GM19099 (cell line): ENCODE measurements at regions not wholly inside any gene's neighbourhood (a gene's known extent, or its start where the extent isn't known, plus 50 kb on each side); places are given as distances from the start of the nearest gene placed in this dataset.

Experiments used
- POLR2A ChIP-seq: IDR thresholded peaks from 3 replicates; pipeline ENCODE4 v1.6.1; 2011; ENCODE audit warnings: low read depth; ENCODE audit not compliant: insufficient read length; ENCODE audit errors: extremely low read depth

- TF ChIP-seq POLR2A, result no peak
These were observed 88.3 kb upstream of the VPREB1 start for GRCh38 chr22:22156348-22156715.

- TF ChIP-seq POLR2A, result no peak
These were observed 89.0 kb upstream of the VPREB1 start for GRCh38 chr22:22155607-22156006.

DNA sequence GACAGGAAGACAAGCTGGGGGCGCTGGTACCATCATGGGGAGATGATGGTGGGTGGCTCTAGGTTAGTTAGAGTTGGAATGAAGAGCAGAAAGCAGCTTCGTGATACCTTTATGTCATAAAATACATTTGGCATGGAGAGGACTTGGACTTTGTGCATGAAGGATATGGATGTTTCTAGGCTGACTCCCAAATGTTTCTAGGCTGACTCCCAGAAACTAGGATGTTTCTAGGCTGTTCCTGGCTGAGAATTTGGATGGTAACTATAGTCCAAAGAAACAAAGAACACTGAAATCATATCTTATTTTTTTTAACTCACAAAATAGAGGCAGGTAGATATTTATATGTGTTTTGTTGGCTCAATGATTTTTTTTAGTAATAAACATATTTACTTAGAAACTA lies 89.4 kb upstream of the VPREB1 start:
- no peak for TF ChIP-seq POLR2A

- no peak for TF ChIP-seq POLR2A
These were observed 90.5 kb upstream of the VPREB1 start for GRCh38 chr22:22154040-22154439.

DNA sequence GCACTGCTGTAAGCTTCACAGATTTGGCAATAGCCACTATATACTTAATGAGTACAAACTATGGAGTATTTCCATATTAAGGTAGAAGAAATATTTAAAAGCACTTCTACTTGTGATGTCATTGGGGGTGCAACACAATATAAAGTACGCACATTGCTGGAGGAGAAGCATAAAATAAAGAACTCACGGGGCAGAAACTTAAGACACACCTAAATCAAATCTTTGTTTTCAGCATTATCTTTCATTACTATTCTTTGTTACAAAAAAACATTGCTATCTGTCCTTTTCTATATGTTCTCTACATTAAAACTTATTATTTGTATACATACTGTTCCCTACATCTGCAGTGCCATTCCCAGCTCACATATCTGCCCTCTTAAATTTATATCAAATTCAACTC lies 93.3 kb upstream of the VPREB1 start:
- TF ChIP-seq POLR2A, result no peak

GRCh38 chr22:22150457-22150856 lies 94.1 kb upstream of the VPREB1 start:
- no peak for TF ChIP-seq POLR2A

DNA sequence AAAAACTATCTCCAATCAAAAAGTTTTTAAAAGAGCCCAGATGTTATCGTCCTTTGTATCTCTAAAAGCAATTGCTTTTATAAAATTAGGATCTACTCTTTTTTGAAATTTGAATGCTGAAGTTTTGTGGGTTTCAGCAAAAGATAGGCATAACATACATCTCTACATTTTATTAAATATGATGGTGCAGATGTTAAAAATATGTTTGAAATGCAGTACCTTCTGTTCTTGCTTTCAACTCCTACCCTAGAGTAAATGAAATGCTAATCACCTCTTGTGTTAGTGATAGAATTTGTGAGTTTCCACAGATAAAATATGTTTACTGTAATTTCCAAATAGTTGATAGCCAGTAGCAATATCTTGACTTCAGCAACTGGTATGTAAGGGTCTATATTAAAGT lies 95.7 kb upstream of the VPREB1 start:
- no peak for TF ChIP-seq POLR2A

DNA sequence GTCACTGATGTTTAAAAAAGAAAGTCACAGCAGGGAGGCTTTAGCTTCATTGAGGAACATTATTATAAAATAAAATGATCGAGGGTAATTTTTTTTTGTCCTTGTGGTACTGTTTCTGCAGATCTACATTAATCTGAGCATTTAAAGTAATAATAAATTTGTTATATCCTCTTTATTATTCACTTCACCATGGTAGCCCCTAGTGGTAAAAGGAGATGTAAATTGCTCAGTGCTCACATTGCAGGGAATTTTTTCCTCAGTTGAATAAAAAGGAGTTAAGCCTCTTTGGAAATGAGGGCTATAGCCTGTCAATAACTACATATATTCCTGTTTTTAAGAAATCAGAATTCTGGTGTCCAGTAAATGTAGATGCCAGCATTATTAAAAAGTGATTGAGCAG lies 99.7 kb upstream of the VPREB1 start:
- TF ChIP-seq POLR2A, result no peak

DNA sequence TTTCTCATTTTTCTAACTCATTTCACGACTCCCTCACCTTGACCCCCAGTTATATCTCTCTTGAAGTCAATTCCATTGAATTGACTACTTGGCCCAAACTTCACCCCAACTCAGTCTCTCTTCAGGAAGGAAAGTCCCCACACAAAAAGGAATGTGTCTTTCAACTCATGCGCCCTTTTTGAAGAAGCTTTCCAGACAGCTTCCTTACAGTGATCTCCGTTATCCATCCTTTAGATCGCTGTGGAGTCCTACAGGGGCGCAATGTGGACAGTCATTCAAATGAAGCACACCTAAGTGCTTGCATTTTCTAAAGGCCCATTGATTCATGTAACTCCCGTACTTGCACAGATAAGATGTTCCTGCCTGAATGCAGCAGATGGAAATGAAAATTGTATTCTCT lies 101.1 kb upstream of the VPREB1 start:
- TF ChIP-seq POLR2A, result no peak

DNA sequence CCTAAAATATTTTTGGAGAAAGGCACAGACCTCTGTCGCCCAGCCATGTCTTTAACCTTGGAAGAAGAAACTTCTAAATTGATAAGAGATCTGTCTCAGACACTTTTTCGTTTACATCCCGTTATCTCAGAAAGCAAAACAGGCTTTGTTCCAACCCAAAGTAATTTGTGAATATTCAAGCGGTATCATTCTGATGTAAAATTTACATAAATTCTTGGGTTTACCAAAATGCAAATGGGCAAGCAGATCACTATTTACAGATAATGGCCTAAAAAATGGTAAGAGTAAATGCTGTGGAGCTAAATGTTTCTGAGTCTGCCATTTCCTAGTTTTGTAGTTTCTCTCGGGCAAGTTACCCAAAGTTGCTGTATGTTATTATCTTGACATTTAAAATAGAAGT lies 101.9 kb upstream of the VPREB1 start:
- no peak for TF ChIP-seq POLR2A

DNA sequence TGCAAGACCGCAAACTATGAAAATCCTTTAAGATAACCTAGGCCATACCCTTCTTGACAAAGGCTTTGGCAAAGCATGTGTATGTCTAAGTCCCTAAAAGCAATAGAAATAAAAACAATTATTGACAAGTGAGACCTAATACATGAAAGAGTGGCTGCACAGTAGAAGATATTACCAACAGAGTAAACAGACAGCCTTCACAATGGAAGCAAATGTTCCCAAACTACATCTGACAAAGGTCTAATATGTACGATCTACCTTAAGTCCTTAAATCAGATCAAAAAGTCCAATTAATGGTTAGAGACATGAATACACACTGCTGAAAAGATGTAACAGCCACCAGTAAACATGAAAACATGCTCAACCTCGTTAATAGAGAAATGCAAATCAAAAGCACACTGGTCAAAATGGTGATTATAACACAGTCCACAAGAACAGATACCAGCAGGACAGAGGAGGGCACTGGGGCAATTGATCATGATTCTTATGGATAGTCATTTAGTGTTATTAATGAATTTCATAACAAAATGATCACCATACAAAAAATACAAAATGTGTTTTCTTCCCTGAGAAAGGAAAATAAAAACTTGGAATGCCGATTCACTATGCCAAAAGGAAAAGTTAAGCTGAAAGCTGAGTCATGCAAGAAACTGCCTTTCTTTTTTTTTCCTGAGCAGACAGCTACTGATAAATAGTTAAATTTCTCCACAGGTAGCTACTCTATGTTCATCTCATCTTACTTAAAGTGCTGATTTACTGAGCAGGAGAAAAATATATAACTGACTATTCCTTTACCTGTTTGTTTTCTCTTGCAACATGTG lies 102.6 kb upstream of the VPREB1 start:
- TF ChIP-seq POLR2A, result no peak

GRCh38 chr22:22141031-22141430 lies 103.6 kb upstream of the VPREB1 start:
- TF ChIP-seq POLR2A, result no peak

DNA sequence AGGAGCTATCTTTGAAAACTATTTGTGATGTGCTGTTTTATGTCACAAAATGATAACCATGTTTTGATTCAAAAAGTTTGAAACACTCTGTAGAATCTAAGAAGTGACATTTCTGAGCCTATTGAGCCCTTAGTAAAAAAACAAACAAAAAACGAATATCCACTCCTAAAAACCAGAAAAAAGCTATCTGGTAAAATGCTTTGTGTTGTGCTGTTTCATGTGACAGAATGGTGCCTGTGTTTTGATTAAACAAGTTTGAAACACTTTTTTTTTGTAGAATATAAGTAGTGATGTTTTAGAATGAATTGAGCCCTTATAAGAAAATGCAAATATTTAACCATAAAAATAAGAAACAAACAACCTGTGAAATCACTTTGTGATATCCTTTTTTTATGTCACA lies 105.2 kb upstream of the VPREB1 start:
- no peak for TF ChIP-seq POLR2A

DNA sequence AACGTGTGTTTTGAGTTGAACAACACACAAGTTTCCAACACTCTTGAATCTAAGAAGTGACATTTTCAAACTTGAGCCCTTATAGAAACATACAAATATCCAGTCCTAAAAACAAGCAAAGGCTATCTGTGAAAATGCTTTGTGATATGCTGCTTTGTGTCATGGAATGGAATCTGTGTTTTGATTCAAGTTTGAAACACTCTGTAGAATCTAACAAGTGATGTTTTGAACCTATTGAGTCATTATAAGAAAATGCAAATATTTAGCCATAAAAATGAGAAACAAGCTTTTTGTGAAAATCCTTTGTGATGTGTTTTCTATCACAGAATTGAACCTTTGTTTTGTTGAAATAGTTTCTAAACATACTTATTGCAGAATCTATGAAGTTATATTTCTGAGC lies 105.7 kb upstream of the VPREB1 start:
- no peak for TF ChIP-seq POLR2A

DNA sequence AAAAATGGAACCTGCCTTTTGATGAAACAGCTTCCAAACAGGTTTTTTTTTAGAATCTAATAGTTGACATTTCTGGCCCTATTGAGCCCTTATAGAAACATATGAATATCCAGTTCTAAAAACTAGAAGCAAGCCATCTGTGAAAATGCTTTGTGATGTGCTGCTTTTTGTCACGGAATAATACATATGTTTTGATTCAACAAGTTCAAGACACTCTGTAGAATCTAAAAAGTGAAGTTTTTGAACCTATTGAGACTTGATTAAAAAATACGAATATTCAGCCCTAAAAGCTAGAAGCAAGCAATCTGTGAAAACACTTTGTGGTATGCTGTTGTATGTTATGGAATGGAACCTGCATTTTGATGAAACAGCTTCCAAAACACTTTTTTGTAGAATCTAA lies 106.7 kb upstream of the VPREB1 start:
- no peak for TF ChIP-seq POLR2A

DNA sequence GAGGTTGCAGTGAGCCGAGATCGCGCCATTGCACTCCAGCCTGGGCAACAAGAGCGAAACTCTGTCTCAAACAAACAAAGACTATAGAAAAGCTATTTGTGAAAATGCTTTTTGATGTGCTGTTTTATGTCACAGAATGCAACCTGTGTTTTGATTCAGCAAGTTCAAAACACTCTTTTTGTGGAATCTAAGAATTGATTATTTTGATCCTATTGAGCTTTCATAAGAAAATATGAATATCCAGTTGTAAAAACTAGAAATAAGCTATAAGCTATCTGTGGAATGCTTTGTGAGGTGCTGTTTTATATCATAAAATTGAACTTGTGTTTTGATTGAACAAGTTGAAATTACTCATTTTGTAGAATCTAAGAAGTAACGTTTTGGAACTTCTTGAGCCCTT lies 110.7 kb upstream of the VPREB1 start:
- no peak for TF ChIP-seq POLR2A

DNA sequence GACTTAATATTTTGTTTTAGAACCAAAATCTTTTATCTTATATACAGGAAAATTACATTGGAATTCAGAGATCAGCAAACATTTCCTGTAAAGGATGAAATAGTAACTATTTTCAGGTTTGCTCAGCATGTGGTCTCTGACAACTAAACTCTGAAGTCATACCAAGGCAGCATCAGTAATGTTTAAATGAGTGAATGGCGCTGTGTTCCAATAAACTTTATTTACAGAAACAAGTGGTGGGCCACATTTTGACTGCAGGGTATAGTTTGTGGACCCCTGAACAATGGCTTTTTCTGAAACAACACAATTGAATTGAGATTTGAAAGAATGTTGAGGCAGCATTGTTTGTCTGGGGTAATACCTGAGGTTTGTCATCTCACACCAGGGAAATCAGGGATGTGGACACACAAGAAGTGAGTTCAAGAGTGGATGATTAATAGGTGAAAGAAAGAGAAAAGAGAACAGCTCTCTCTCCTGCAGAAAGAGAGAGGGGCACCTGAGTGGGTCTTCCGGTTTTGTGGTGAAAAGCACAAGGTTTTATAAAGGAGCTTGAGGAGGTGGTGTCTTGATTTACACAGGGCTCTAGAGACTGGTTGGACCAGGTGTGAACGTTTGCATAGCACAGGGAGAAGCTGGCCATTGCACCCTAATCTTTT lies 113.5 kb upstream of the VPREB1 start:
- TF ChIP-seq POLR2A, result no peak

DNA sequence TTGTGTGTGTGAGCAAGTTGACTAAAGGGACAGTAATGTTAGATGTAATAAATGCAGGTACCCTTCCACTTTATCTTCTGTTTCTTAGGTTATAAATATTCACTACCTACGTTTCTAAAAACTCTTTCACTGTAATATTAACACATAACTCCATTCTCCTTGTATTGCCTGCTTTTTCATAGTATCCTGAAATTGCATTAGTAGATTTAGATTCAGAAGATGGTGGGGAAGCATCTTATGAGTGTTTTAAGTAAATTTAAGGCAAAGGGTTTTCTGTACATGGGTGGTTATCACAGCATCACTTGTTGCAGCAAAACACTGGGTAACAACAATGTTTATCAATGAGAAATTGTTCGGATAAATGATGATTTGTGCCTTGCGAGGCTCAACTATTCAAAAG lies 115.2 kb upstream of the VPREB1 start:
- TF ChIP-seq POLR2A, result no peak

GRCh38 chr22:22128440-22128839 lies 116.1 kb upstream of the VPREB1 start:
- TF ChIP-seq POLR2A, result no peak
